Non-pigmented ciliary epithelial cell (primary cell): ENCODE measurements at regions not wholly inside any gene's neighbourhood (a gene's known extent, or its start where the extent isn't known, plus 50 kb on each side); places are given as distances from the start of the nearest gene placed in this dataset.

ENCODE experiments used
- DNase-seq: peaks from one replicate; pipeline ENCODE4 v3.0.0-alpha.2; 2010; ENCODE audit warnings: low read depth

- DNase-seq, result no peak
These were observed 59.0 kb upstream of the MINAR1 start for GRCh38 chr15:79373113-79373512.

GRCh38 chr15:79373728-79374127 lies 58.4 kb upstream of the MINAR1 start:
- no peak for DNase-seq

- no peak for DNase-seq
These were observed 55.8 kb upstream of the MINAR1 start for GRCh38 chr15:79376383-79376782.

DNA sequence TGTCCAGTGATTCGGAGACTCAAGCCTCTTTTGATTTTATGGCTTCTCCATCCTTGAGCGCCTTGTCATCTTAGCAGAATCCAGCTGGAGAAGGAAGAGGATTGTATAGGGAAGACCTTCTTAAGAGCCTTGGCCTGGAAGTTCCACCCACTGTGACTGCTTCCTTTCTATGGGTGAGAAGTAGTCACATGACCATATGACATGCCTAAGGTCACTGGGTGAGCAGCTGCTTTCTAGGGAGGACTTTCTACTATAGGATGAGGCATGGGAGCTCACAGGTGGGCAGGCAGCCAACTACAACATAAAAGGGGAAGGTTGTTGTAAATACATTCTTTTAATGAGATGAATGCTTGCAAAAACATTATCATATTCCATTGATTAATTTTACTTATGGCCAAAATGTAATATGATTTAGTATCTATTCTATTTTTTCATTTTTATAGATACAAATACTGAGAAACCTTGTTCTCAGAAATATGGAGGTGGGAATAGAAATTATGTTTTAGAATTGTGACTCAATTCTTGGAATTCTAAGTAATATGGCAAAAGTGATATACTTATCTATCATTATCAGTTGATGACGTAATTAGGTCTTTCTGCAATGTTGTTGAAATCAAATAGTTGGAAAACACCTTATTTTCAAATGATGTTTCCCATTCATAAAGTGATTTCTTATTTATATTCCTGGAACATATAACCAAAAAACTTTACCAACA lies 53.6 kb upstream of the MINAR1 start:
- DNase-seq, result no peak

GRCh38 chr15:79380755-79381497 lies 51.2 kb upstream of the MINAR1 start:
- DNase-seq, result peak; percentile 40

- no peak for DNase-seq
These were observed 50.5 kb upstream of the MINAR1 start for GRCh38 chr15:79381593-79381992.
